Putamen (tissue), 1 donor: ENCODE measurements at regions not wholly inside any gene's neighbourhood (a gene's known extent, or its start where the extent isn't known, plus 50 kb on each side); places are given as distances from the start of the nearest gene placed in this dataset.
A peak's percentile ranks its signal among the peaks of the same experiment; 100 is the strongest.
"Not testable (repeated sequence)": the region's sequence is repeated elsewhere in the genome, so short reads cannot be mapped to it uniquely, and the experiment has no call there.

Experiments
- DNase-seq: peaks from one replicate; pipeline ENCODE4 v3.0.0-alpha.2; 2016; ENCODE audit warnings: low spot score

- DNase-seq: no peak
These were observed 338.7 kb upstream of the TNRC6C start for GRCh38 chr17:77619851-77620250.

- DNase-seq: no peak
These were observed 338.2 kb upstream of the TNRC6C start for GRCh38 chr17:77620282-77620681.

- DNase-seq: not testable (repeated sequence)
These were observed 336.4 kb upstream of the TNRC6C start for GRCh38 chr17:77622084-77622483.

DNA sequence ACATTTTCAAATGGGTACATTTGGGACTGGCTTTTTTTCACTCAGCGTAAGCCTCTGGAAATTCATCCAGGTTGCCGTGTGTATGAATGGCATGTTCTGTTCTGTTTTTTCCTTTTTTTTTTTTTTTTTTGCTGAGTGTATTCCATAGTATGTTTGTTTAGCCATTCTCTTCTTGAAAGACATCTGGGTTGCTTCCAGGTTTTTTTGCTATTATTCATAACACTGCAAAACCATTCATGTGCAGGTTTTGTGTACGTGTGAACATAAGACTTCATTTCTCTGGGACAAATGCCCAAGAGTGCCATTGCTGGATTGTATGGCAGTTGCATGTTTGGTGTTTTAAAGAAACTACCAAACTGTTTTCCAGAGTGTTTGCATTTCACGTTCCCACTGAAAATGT is 335.9 kb upstream of the TNRC6C start:
- DNase-seq: no peak

DNA sequence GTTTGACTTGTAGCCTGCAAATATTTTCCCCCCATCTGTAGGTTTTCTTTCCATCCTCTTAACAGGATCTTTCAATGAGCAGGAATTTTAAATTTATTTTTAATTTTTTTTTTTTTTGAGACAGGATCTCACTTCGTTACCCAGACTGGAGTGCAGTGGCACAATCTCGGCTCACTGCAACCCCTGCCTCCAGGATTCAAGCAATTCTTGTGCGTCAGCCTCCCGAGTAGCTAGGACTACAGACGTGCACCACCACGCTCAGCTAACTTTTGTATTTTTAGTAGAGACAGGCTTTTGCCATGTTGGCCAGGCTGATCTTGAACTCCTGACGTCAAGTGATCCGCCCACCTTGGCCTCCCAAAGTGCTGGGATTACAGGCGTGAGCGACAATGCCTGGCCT is 335.2 kb upstream of the TNRC6C start:
- not testable (repeated sequence) for DNase-seq

DNA sequence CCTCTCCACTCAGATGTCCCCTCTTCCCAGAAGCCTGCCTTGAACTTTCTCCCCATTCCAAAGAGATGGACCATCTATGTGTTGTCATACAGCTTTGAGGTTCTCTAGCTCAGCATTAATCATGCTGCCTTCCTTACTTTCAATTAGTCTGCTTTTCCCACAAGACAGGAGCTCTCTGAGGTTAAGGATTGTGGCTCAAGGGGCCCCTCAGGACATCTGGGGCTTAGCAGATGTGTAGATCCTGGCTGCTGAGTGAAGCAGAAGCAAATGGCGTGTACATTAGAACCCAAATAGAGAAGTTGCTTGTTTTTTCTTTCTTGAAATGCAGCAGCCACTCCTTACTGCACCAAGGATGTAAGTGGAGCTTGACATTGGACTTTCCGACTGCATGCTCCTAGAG is 330.5 kb upstream of the TNRC6C start:
- no peak for DNase-seq

DNA sequence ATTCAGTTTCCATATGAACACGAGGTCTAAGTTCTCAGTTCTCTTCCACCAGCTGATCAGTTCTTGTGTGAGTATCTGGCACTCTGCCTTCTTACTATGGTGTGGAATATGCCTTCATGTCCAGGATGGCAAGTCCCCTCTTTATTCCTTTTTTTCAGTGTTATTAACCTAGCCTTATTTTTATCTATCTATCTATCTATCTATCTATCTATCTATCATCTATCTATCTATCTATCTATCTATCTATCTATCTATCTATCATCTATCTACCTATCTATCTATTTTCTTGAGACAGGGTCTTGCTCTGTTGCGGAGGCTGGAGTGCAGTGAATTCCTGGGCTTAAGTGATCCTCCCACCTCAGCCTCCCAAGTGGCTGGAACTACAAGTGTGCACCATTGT is 329.2 kb upstream of the TNRC6C start:
- DNase-seq: not testable (repeated sequence)

- DNase-seq: no peak
These were observed 327.2 kb upstream of the TNRC6C start for GRCh38 chr17:77631307-77631706.

DNA sequence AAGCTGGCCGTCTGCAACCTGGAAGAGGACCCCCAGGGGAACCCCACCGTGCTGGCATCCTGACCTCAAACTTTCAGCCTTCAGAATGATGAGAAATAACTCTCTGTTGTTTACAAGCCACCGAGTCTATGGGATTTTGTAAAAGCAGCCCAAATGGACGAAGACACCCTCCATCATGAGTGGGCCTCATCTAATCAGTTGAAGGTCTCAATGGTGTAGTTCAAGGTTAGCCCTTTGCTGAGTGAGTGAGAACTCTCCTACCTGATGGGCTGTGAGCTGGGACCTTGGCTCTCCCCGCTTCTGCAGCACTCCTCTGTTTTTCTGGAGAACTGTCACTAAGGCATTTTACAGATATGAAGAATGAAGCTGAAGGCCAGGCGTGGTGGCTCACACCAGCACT is 325.9 kb upstream of the TNRC6C start:
- no peak for DNase-seq

DNA sequence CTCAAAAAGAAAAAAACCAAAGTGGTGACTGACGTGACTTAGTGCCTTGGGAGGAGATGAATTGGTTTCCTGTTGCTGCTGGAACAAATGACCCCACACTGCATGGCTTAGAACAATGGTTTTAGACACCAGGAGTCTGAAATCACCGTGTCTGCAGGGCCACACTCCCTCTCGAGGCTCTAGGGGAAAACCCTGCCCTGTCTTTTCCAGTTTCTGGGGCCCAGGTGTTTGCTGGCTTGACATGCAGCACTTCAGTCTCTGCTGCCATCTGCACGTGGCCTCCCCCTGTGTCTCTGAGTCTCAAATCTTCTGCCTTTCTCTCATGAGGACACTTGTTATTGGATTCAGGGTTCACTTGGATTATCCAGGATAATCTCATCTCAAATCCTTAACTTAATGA is 323.8 kb upstream of the TNRC6C start:
- DNase-seq: no peak

GRCh38 chr17:77635176-77635575 is 323.3 kb upstream of the TNRC6C start:
- no peak for DNase-seq

GRCh38 chr17:77635785-77636184 is 322.7 kb upstream of the TNRC6C start:
- not testable (repeated sequence) for DNase-seq

DNA sequence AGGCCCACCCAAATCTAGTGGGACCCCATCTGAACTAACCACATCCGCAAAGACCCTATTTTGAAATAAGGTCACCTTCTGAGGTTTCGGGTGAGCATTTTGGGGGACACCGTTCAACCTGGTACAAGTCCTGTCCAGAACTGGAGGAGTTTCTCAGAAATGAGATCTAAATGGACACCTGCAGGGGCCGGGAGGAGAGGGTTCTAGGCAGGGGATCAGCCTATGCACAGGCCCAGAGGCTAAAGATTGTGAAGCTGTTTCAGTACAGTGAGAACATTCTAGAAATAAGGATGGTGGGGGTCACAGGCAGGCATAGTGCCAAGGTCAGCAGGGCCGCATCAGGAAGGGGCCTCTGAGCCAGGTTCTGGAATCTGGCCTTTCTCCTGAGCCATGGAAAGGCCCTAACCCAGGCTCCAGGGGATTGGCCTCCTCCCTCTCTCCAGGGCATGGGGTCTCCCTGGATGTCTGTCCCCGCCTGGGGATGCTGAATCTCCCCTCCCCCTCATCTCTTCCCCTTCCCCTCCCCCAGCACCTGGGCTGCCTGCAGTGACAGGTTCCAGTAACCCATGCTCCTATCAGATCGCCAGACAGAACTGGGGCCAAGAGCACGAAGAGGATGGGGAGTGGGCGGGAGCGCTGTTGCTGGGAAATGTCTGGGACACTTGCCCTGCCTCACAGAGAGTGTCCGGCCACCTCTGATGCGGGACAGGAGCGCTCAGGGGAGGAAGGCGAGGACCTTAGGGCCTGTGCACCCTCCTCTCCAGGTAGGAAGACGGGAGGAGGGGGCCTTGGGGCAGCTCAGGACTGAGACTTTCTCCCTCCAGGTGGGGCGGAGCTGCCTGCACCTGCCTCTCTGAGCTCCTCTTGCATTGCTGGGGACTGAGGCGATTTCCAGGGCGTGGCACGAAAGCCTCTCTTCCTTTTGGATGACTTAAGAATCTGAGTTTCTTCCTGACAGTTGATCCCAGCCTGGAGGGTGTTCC is 321.4 kb upstream of the TNRC6C start:
- DNase-seq: no peak

DNA sequence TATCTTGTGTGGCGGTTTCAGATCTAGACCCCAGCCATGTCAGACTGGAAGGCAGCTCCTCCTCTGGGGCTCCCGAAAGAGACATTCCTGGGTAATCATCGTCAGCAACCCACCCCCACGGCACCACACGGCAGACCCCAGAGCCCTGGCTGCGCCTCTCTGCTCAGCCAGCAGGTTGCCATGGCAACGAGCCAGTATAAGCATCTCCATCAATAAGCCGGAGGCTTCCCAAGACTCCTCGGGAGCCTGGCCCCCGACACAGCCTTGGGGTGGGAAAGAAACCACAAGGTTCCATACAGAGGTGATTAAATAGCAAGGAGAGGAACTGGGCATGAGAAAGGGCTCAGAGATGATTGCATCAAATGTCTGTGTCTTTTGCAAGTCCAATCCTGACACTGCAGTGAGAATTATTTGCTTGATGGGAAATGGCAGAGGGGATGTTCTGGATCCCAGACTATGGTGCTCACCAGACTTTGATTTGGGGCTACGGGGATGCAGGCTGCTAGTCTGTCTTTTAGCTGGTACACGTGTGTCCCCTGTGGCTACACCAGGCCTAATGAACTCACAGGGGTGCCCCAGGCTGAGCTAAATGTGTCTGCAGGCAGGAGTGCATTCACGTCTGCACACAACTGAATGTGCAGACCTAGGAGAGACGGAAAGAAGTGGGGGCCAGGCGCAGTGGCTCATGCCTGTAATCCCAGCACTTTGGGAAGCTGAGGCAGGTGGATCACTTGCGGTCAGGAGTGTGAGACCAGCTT is 320.5 kb upstream of the TNRC6C start:
- peak; percentile 34 for DNase-seq

DNA sequence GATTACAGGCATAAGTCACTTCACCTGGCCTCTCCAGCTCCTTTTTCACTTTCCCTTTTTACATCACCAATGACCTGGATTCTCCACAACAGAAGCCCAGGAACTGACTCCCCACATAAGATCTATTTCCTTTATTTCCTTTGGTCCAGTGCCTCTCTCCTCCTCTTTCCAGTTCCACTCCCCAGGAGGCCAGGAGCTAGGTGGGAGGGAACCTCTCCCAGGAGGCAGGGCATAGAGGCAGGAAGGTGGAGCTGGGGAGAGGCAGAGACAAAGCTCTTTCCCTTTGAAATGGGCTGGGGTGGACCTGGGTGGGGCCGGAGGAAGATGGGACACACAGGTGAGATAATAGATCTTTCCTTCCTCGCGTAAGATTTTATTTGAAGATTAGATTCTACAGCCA is 318.3 kb upstream of the TNRC6C start:
- DNase-seq: no peak

DNA sequence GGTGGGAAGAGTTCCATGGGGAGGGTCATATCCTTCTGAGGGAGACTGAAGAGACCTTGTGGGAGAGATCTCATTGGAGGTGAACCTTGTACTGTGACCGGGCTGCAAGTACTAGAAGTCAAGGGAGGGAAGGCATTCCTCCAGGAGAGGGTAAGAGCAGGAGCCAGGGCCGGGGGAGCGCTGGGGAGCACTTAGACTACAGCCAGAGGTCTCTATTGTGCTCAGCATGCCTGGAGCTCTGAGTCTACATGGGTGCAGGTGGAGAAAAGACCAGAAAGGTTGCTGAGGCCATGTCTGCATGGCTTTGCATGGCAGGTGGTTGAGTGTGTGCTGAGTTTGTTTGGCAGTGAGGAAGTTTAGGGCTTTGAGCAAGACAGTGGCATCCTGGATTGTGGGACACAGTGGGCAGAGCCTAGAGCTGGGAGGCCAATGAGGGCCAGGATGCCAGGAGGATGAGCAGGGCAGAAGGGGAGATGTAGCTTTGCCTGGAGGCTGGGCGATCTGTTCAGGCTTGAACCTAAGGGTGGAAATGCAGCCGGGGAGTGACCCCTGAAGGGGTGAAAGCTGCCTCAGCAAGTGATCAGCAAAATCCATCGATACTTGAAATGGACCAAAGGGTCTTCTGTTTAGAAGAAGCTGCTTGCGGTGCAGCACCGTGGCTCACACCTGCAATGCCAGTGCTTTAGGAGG is 317.4 kb upstream of the TNRC6C start:
- no peak for DNase-seq

DNA sequence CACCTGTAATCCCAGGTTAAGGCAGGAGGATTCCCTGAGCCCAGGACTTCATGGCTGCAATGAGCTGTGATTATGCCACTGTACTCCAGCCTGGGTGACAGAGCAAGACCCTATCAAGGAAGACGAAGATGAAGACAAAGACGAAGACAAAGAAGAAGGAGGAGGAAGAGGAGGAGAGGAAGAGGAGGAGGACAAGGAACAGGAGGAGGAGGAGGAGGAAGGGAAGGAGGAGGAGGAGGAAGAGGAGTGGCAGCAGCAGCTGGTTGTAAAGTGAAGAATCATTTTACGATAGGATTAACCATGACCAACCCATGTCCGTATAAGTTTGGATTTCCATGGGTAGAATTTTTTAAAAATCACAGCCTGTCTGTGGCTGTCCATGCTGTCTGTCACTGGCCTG is 316.8 kb upstream of the TNRC6C start:
- DNase-seq: no peak

- DNase-seq: no peak
These were observed 314.1 kb upstream of the TNRC6C start for GRCh38 chr17:77644181-77645071.

DNA sequence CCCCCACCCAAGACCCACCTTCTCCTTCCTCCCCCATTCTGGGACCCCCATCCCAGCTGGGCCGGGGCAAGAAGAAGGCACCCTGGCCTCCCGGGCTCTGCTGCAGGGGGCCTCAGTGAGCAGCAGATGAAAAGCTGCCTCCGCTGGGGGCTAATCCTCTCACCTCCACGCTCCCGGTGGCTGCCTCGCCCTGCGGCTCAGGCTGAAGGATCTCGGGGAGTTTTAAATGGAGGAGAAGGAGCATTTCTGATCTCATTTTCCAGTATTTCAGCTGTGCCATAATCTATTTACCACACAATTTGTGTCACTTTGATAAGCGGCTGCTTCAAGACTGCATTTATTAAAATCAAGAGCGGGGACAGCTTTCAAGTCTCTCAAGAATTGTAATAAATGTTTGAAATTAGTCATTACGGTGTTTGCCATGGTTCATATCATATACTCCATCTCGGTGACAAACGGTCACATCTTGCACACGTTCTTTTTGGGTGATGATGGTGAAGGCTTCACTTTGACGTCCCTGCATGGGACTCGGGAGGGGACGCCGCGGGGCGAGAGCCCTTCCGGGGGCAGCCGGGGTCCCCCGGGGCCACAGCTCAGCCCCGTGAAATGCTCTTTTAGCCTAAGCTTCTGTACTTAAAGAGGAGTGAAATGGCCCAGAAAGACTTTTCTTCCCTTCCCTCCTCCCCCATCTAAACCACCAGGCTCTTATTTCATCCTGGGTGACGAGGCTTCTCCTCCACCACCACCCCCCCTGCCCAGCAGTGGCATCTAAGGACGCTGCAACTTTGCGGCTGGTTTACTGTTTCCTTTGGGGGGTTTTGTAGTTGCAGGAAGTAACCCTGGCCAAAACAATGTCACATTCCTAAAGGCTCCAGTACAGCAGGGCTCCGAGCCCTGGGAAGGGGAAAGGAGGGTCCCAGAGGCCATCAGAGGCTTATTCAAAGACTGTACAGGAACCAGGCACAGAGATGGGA is 313.1 kb upstream of the TNRC6C start:
- DNase-seq: no peak

GRCh38 chr17:77646046-77646430 is 312.5 kb upstream of the TNRC6C start:
- DNase-seq: no peak
